HG02759 (cell line): ENCODE measurements at regions not wholly inside any gene's neighbourhood (a gene's known extent, or its start where the extent isn't known, plus 50 kb on each side); places are given as distances from the start of the nearest gene placed in this dataset.
"Not testable (repeated sequence)": the region's sequence is repeated elsewhere in the genome, so short reads cannot be mapped to it uniquely, and the experiment has no call there.

Experiments
- ATAC-seq: cut with Tn5 transposase; IDR thresholded peaks from one replicate; pipeline ENCODE4 v1.9.1; 2021; ENCODE audit warnings: mild to moderate bottlenecking, moderate library complexity; ENCODE audit not compliant: unreplicated experiment

DNA sequence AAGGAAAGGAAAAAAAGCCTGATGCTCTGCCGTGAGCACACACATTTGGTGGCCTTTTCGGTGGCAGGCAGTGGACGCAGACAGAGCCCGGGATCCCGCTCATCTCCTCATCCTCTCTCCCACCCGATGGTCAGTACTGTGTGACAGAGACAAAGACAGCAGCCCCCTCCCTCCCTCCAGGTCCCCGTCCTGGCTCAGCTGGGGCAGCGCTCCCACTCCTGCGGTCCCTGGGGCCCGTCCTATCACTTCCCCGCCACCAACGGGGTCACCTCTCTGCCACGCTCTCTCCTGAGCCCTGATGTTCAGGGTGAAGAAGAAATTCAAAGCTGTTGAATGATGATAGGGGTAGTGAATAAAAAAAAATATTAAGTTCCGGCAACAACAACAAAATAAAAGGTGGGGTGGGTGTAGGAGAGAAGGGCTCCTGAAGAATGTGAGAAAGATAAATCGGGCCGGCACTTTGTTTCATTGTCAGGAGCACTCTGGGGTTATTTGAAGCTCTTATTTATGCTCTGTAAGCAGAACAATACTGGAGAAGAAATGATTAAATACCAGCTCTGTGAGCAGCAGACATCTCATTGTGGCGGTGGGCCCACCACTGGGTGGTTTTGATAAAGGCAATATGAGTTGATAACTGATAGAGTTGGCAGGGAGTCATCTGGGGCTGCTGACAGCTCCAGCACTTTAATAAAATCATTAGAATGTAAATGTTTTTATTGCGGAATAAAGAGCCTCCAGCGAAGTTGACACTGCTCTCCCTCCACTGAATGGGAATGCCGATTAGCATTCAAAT, 417.7 kb downstream of the IRX1 start:
- ATAC-seq: no peak

DNA sequence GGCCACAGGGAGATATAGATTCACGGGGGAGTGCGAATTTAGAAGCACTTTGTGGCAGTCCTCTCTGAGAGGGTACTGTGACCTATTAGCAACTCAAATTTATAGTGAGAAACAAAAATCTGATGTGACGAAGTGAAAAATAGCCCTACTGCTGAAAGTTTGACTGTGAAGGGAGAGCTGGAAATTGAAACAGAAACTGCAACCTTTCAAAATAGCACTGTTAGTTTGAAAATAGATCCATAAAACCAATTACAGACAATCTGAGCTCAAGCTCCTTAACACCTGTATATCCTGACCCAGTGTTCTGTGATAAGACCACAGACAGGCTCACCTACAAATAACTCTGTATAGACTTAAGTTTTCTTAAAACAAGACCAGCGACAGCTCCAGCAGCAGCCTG, 420.1 kb downstream of the IRX1 start:
- ATAC-seq: no peak

- no peak for ATAC-seq
Observed at GRCh38 chr5:4017076-4017803, 421.6 kb downstream of the IRX1 start.

GRCh38 chr5:4018007-4018406, 422.4 kb downstream of the IRX1 start:
- ATAC-seq: no peak

- ATAC-seq: no peak
Observed at GRCh38 chr5:4019009-4019769, 423.6 kb downstream of the IRX1 start.

GRCh38 chr5:4019841-4020240, 424.2 kb downstream of the IRX1 start:
- no peak for ATAC-seq

- ATAC-seq: no peak
Observed at GRCh38 chr5:4020400-4020799, 424.8 kb downstream of the IRX1 start.

GRCh38 chr5:4022056-4022670, 426.5 kb downstream of the IRX1 start:
- ATAC-seq: no peak

DNA sequence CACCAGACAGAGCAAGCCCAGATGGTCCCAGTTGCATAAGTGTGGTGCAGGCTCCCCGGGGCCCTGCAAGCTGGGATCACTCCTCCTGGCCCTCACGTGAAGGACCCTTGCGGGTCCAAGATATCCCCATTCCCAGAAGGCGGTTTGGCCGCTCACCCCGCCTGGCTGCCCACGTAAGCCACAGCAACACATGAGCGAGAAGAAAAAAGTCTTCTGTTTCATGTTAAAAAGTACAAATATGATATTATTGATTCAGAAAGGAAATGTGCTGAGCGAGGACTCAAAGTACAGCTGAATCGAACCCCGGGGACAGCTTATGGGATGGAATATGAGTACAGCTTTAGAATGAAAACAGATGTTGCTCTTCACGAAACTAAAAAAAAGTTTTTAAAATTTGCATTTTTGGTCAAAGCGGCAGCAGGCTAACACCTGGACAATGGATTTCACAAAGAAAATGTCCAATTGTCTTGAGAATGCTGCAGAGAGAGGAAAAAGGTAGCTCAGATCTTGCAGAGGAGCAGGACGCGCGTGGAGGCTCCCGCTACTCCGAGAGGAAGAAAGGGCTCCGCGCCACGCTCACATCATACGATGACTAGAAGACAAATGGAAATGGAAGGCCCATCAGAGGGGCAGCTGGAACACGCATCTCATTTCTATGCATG, 427.6 kb downstream of the IRX1 start:
- no peak for ATAC-seq

DNA sequence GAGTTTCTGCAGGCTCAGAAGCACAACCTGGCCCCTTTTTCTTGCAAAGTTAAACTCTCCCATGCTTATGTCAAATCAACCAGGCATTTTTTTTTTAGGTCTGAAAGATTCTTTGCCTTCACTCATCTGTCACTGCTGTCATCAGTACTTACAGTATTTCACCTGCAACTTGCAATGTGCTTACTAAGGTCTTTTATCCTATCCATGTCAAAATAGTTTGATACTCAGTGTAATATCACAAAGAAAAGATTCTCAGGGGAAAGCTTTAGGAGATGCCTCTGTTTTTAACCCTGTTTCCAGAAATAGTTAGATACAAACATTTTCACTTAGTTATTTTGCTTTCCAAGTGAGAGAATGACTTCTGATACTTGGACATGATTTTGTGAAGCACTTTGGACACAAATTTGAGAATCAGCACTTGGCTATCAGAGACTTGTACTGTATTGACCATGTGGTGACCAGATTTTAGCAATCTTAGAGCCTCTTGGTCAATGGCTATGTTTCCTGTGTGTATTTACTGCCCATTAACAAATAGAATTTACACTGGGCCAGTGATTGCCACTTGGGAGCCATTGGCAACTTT, 428.2 kb downstream of the IRX1 start:
- ATAC-seq: no peak

- no peak for ATAC-seq
Observed at GRCh38 chr5:4027088-4027734, 431.6 kb downstream of the IRX1 start.

GRCh38 chr5:4028384-4028783, 432.8 kb downstream of the IRX1 start:
- ATAC-seq: no peak

GRCh38 chr5:4033546-4033945, 437.9 kb downstream of the IRX1 start:
- ATAC-seq: not testable (repeated sequence)

- ATAC-seq: no peak
Observed at GRCh38 chr5:4036861-4037260, 441.2 kb downstream of the IRX1 start.

GRCh38 chr5:4038994-4039393, 443.4 kb downstream of the IRX1 start:
- no peak for ATAC-seq

GRCh38 chr5:4042311-4042710, 446.7 kb downstream of the IRX1 start:
- ATAC-seq: no peak

DNA sequence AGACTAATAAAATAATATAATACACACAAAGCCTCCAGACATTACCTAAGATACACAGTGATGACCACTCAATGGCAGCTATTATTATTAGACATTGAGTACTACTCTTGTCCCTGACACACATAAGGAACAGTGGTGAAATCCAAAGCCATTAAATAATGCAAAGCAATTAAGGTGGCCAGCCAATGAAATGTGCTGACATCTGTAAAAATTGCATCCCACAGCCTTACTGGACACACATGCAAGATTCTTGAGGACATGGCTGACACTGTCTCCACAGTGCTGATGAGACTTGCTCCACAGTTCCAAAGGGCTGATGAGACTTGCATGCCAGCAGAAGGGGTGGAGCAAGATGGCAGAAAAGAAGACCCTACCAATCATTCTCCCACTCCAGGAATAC, 447.5 kb downstream of the IRX1 start:
- ATAC-seq: no peak

DNA sequence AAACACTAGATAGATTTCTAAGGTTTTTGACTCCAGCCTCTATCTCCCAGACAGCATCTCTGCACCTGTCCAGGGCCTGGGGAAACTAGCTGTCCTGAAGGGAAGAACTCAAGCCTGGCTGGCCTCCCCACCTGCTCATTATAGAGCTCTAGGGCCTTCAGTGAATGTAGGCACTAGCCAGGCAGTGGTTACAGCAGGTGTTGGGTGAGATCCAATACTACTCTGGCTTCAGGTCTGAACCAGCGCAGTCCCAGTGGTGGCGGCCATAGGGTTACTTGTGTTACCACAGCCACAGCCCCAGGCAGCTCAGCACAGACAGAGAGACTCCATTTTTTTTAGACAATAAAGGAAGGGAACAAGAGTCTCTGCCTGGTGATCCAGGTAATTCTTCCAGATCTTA, 449.2 kb downstream of the IRX1 start:
- no peak for ATAC-seq

DNA sequence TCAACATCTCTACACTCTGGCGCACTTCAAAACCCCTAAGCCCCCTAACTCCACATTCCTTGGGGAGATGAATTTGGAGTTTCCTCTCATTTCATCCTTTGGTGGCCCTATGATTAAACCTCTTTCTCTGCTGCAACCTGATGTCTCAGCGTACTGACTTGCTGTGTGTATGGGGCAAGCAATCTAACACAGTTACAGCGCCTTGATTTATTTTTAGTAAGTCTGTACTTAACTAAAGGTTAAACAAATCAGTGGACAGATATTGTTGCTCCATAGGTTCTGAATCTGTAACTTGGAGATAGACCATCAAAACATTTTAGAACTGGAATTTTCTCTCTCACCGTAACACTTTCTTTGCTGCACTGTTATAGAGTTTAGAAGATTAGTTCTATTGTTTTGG, 452.8 kb downstream of the IRX1 start:
- ATAC-seq: no peak

DNA sequence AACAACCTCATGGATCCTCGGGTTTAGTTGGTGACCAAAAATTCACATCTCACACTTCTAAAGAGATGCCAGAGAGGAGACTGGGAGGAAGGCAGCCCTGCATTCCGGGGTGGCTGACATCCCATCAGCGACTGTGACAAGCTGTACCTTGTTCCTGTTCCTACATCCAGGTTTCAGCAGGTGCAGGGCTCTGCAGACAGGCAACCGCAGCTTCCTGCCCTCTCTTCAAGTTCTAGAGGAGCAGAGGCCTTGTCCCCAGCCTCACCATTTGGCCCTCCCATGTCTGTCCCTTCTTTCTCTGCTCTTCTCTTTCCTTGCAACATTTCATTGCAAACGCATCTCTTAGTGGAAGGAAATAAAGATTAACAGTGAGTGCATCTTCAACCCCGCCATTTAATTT, 454.6 kb downstream of the IRX1 start:
- no peak for ATAC-seq
